ENCODE measurements at regions not wholly inside any gene's neighbourhood (a gene's known extent, or its start where the extent isn't known, plus 50 kb on each side); places are given as distances from the start of the nearest gene placed in this dataset.

- H3K27me3 Mint-ChIP-seq (ENCODE audit: low read depth), result peaks cover 11% of the 10 kb centered on the region
- H3K27ac Mint-ChIP-seq, result no peak overlapping the region
- no peak overlapping the region for H3K4me3 Mint-ChIP-seq
- H3K36me3 Mint-ChIP-seq (ENCODE audit: low read depth), result no peaks in the 10 kb centered on the region
- no peaks in the 10 kb centered on the region for H3K9me3 Mint-ChIP-seq
- no peaks in the 10 kb centered on the region for H3K4me1 Mint-ChIP-seq (ENCODE audit: low read depth)
Measured at GRCh38 chr18:76564117-76564516, 69.1 kb upstream of the ZNF516 start.

GRCh38 chr18:76562286-76563122 is 67.5 kb upstream of the ZNF516 start:
- no peaks in the 10 kb centered on the region for H3K36me3 Mint-ChIP-seq (ENCODE audit: low read depth)
- no peak overlapping the region for H3K4me3 Mint-ChIP-seq
- no peaks in the 10 kb centered on the region for H3K9me3 Mint-ChIP-seq
- no peaks in the 10 kb centered on the region for H3K4me1 Mint-ChIP-seq (ENCODE audit: low read depth)
- H3K27ac Mint-ChIP-seq, result no peak overlapping the region
- peaks cover 11% of the 10 kb centered on the region for H3K27me3 Mint-ChIP-seq (ENCODE audit: low read depth)

GRCh38 chr18:76558881-76559667 is 64.0 kb upstream of the ZNF516 start:
- Mint-ChIP-seq H3K36me3 (ENCODE audit: low read depth) (no peaks in the 10 kb centered on the region), H3K9me3 (no peaks in the 10 kb centered on the region), H3K4me1 (ENCODE audit: low read depth) (no peaks in the 10 kb centered on the region), H3K27me3 (ENCODE audit: low read depth) (no peaks in the 10 kb centered on the region), H3K4me3 (no peak overlapping the region), H3K27ac (no peak overlapping the region)

GRCh38 chr18:76557026-76557575 is 62.1 kb upstream of the ZNF516 start:
- H3K9me3 Mint-ChIP-seq, result no peaks in the 10 kb centered on the region
- H3K4me1 Mint-ChIP-seq (ENCODE audit: low read depth), result no peaks in the 10 kb centered on the region
- H3K27ac Mint-ChIP-seq, result no peak overlapping the region
- H3K27me3 Mint-ChIP-seq (ENCODE audit: low read depth), result peaks cover 9% of the 10 kb centered on the region
- no peaks in the 10 kb centered on the region for H3K36me3 Mint-ChIP-seq (ENCODE audit: low read depth)
- no peak overlapping the region for H3K4me3 Mint-ChIP-seq

- Mint-ChIP-seq H3K27me3 (ENCODE audit: low read depth) (peaks cover 14% of the 10 kb centered on the region), H3K4me1 (ENCODE audit: low read depth) (no peaks in the 10 kb centered on the region), H3K36me3 (ENCODE audit: low read depth) (no peaks in the 10 kb centered on the region), H3K4me3 (no peak overlapping the region), H3K27ac (no peak overlapping the region), H3K9me3 (no peaks in the 10 kb centered on the region)
Measured at GRCh38 chr18:76554547-76555222, 59.6 kb upstream of the ZNF516 start.

- H3K4me1 Mint-ChIP-seq (ENCODE audit: low read depth), result no peaks in the 10 kb centered on the region
Measured at GRCh38 chr18:76553715-76554546, 58.9 kb upstream of the ZNF516 start.

GRCh38 chr18:76548541-76548940 is 53.5 kb upstream of the ZNF516 start:
- Mint-ChIP-seq H3K36me3 (ENCODE audit: low read depth) (no peaks in the 10 kb centered on the region), H3K4me3 (no peak overlapping the region), H3K27me3 (ENCODE audit: low read depth) (peaks cover 10% of the 10 kb centered on the region), H3K4me1 (ENCODE audit: low read depth) (no peaks in the 10 kb centered on the region), H3K27ac (no peak overlapping the region), H3K9me3 (no peaks in the 10 kb centered on the region)

More at GRCh38 chr18:76553715-76554546, 58.9 kb upstream of the ZNF516 start:
- no peak overlapping the region for H3K4me3 Mint-ChIP-seq
- peaks cover 14% of the 10 kb centered on the region for H3K27me3 Mint-ChIP-seq (ENCODE audit: low read depth)
- H3K36me3 Mint-ChIP-seq (ENCODE audit: low read depth), result no peaks in the 10 kb centered on the region
- H3K27ac Mint-ChIP-seq, result no peak overlapping the region
- no peaks in the 10 kb centered on the region for H3K9me3 Mint-ChIP-seq

GRCh38 chr18:76547296-76547695 is 52.3 kb upstream of the ZNF516 start:
- H3K27me3 Mint-ChIP-seq (ENCODE audit: low read depth), result peaks cover 6% of the 10 kb centered on the region
- H3K36me3 Mint-ChIP-seq (ENCODE audit: low read depth), result no peaks in the 10 kb centered on the region
- H3K4me3 Mint-ChIP-seq, result no peak overlapping the region
- H3K4me1 Mint-ChIP-seq (ENCODE audit: low read depth), result no peaks in the 10 kb centered on the region
- no peak overlapping the region for H3K27ac Mint-ChIP-seq
- H3K9me3 Mint-ChIP-seq, result no peaks in the 10 kb centered on the region

GRCh38 chr18:76546436-76546835 is 51.4 kb upstream of the ZNF516 start:
- Mint-ChIP-seq H3K4me3 (no peak overlapping the region), H3K27ac (no peak overlapping the region)

GRCh38 chr18:76546088-76546435 is 51.0 kb upstream of the ZNF516 start:
- Mint-ChIP-seq H3K36me3 (ENCODE audit: low read depth) (no peaks in the 10 kb centered on the region), H3K4me1 (ENCODE audit: low read depth) (no peaks in the 10 kb centered on the region), H3K9me3 (no peaks in the 10 kb centered on the region), H3K4me3 (no peak overlapping the region), H3K27me3 (ENCODE audit: low read depth) (no peaks in the 10 kb centered on the region), H3K27ac (no peak overlapping the region)

More at GRCh38 chr18:76546436-76546835, 51.4 kb upstream of the ZNF516 start:
- no peaks in the 10 kb centered on the region for H3K36me3 Mint-ChIP-seq (ENCODE audit: low read depth)
- no peaks in the 10 kb centered on the region for H3K9me3 Mint-ChIP-seq
- H3K27me3 Mint-ChIP-seq (ENCODE audit: low read depth), result no peaks in the 10 kb centered on the region
- no peaks in the 10 kb centered on the region for H3K4me1 Mint-ChIP-seq (ENCODE audit: low read depth)

GRCh38 chr18:76545433-76546087 is 50.5 kb upstream of the ZNF516 start:
- Mint-ChIP-seq H3K27ac (no peak overlapping the region), H3K4me1 (ENCODE audit: low read depth) (no peaks in the 10 kb centered on the region), H3K9me3 (no peaks in the 10 kb centered on the region), H3K27me3 (ENCODE audit: low read depth) (no peaks in the 10 kb centered on the region), H3K36me3 (ENCODE audit: low read depth) (no peaks in the 10 kb centered on the region), H3K4me3 (no peak overlapping the region)

GRCh38 chr18:76544511-76545345 is 49.7 kb upstream of the ZNF516 start:
- H3K36me3 Mint-ChIP-seq (ENCODE audit: low read depth), result no peaks in the 10 kb centered on the region
- no peaks in the 10 kb centered on the region for H3K9me3 Mint-ChIP-seq
- H3K4me1 Mint-ChIP-seq (ENCODE audit: low read depth), result no peaks in the 10 kb centered on the region
- no peak overlapping the region for H3K27ac Mint-ChIP-seq
- no peak overlapping the region for H3K4me3 Mint-ChIP-seq
- no peaks in the 10 kb centered on the region for H3K27me3 Mint-ChIP-seq (ENCODE audit: low read depth)
